Mammary epithelial cell (primary cell): ENCODE measurements at regions not wholly inside any gene's neighbourhood (a gene's known extent, or its start where the extent isn't known, plus 50 kb on each side); places are given as distances from the start of the nearest gene placed in this dataset.

Experiments
- CTCF ChIP-seq, 2 donors: IDR thresholded peaks in 1 of 2; conservative IDR thresholded peaks in 1 of 2; 2 replicates each; pipeline ENCODE4 v1.5.1; 2011 to 2012; ENCODE audit warnings: inconsistent platforms in 2 of 2, low read length in 2 of 2, mild to moderate bottlenecking in 2 of 2, control low read depth in 1 of 2, low read depth in 1 of 2; ENCODE audit not compliant: insufficient read depth in 1 of 2; ENCODE audit errors: extremely low read depth in 1 of 2
- EZH2 ChIP-seq: IDR thresholded peaks from 2 replicates; pipeline ENCODE4 v1.6.1; 2012; ENCODE audit warnings: low read length, inconsistent platforms, borderline replicate concordance

DNA sequence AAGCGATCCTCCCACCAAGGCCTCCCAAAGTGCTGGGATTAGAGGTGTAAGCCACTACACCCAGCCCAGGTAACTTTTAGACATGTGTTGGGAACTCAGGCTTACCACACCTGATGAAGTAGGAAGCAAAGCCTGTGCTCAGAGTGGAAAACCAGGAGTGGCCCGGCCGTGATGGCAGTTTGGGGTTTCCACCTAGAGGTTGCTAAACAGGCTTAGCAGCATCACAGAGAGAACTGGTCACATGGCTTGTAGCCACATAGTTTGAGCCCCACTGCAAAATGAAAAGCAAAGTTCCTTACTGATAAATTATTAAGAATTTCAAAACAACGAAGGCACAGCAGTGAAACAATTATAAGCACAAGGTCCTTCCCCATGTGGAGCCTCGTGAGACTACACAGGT, 142.6 kb upstream of the CXADR start:
- no peak for TF ChIP-seq CTCF (conservative IDR thresholded peaks at IDR 0.05 in 1 of 2, IDR thresholded peaks at IDR 0.05 in 1 of 2; ENCODE audit: extremely low read depth in 1 of 2, insufficient read depth in 1 of 2, low read depth in 1 of 2, low read length in 2 of 2)
- no peak for TF ChIP-seq EZH2
